LNCAP (cell line): ENCODE measurements at regions not wholly inside any gene's neighbourhood (a gene's known extent, or its start where the extent isn't known, plus 50 kb on each side); places are given as distances from the start of the nearest gene placed in this dataset.

Source experiments
- CTCF ChIP-seq: fragments of 450-650 bp; IDR thresholded peaks from 2 replicates; pipeline ENCODE4 v1.5.1; 2017; ENCODE audit warnings: mild to moderate bottlenecking

DNA sequence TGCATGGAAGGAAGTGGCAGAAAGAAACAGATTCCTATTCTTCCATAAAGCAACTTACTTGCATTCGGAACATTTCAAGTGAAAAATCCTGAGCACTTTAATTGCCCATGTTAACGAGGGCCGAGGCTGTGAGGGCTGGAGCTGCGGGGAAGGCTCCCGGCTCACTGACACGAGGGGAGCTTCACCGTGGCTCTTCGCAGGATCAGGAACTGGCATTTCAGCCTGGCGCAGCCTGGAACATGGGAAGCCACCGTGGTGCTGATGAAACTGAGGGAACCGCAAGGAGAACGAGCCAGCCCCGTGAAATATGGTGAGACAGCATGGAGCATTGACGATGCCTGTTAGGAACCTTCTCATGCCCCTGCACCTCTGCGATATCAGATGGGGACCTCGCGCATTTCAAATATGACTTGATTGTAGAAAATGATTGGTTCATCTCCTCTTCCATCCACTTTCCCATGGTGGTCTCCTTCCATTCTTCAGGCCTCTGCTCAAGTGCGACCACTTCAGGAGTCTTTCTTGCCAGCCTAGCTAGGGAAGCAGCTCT, 236.9 kb downstream of the TBXT start:
- TF ChIP-seq CTCF: no peak

DNA sequence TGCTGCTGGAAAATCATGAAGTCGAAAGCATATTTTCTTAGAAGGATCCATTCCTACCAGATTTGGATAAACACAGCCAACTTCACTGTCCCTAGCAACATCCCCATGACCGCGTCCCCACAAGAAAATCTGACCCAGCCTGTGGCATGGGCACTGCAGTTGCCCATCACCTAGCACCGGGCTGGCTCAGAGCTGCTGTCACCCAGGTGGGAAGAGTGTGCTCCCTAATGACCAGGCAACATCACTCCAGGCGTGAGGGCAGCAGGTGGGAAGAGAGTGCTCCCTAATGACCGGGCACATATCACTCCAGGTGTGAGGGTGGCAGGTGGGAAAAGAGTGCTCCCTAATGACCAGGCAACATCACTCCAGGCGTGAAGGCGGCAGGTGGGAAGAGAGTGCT, 238.0 kb downstream of the TBXT start:
- no peak for TF ChIP-seq CTCF

DNA sequence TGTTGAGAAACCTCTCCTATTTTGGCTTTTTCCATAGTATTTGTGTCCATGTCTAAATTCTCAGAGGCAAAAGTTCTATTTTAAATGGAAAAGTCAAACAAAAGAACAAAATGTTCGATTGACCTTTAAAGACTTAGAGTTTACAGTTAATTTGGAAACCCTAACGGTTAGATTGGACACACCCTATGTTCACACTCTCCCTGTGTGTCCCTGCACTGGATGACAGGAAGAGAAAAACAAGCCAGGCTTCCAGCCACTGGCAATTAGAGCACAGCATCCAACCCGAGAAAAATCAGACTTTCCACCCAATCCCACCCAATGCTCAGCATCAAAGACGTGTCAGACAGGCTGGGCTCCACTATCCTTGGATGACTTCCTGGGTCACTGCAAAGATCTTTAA, 241.3 kb downstream of the TBXT start:
- no peak for TF ChIP-seq CTCF

DNA sequence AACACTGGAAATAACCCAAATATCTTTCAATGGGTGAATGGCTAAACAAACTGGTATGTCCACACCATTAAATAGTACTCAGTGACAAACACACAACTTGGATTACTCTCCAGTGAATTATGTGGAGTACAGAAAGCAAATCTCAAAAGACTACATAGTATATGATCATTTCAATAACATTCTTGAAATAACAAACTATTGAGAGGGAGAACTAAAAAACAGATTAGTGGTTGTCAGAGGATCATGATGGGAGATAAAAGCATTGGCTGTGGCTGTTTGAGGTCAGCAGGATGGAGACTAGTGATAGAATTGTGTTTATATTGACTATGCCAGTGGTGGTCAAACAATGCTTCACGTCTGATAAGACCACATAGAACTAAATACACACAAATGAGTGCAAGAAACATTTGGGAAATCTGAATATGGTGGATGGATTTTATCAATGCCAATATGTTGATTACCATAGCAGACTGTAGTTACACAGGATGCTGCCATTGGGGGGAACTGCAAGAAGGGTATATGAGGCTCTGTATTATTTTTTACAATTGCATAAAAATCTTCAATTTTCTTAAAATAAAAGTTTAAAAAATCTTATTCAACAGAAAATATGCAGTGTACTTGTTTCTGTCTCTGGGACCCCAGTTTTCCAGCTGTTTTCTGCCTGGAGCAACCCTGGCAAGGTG, 242.0 kb downstream of the TBXT start:
- no peak for TF ChIP-seq CTCF

- TF ChIP-seq CTCF: no peak
These were observed 245.3 kb downstream of the TBXT start for GRCh38 chr6:165922309-165922794.

- no peak for TF ChIP-seq CTCF
These were observed 246.6 kb downstream of the TBXT start for GRCh38 chr6:165920896-165921671.

DNA sequence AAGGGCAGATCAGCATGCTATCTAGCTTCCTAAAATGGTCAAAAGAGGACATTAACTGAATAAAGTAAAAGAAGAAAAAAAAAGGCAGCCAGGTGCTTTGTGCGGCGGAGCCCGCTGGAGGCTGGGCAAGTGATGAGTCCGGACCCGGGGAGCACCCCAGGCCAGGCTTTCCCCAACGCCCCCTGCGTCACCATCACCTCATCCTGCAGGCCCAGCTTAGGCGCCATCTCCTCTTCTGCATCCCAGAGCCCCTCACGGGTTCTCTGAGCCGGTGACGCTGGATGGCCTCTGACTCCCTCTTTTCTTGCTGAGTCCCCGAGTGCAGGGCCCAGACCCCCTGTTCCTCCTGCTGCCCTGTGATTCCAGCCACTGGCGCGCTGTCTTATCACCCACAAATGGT, 250.1 kb downstream of the TBXT start:
- TF ChIP-seq CTCF: no peak
